HUES6 (cell line): ENCODE measurements at regions not wholly inside any gene's neighbourhood (a gene's known extent, or its start where the extent isn't known, plus 50 kb on each side); places are given as distances from the start of the nearest gene placed in this dataset.

Experiments used
- H3K27ac ChIP-seq: 2 replicates; pipeline ENCODE4 v1.7.0; 2013; ENCODE audit warnings: low read depth, mild to moderate bottlenecking, low read length, inconsistent platforms
- H3K27me3 ChIP-seq: 2 replicates; pipeline ENCODE4 v1.6.1; 2013; ENCODE audit warnings: low read length; ENCODE audit not compliant: control insufficient read depth, insufficient read depth
- H3K36me3 ChIP-seq: 2 replicates; pipeline ENCODE4 v1.6.1; 2013; ENCODE audit warnings: low read length; ENCODE audit not compliant: control insufficient read depth, insufficient read depth
- H3K4me1 ChIP-seq: 2 replicates; pipeline ENCODE4 v1.6.1; 2013; ENCODE audit warnings: low read length; ENCODE audit not compliant: control insufficient read depth, insufficient read depth
- H3K4me3 ChIP-seq: 2 replicates; pipeline ENCODE4 v1.5.1; 2013; ENCODE audit warnings: low read depth, low read length
- H3K9ac ChIP-seq: one replicate; pipeline ENCODE4 v1.6.1; 2013; ENCODE audit warnings: mild to moderate bottlenecking, low read length
- H3K9me3 ChIP-seq: 2 replicates; pipeline ENCODE4 v1.6.1; 2013; ENCODE audit warnings: low read depth, low read length; ENCODE audit not compliant: control insufficient read depth, insufficient read depth

- no peaks in the 10 kb centered on the region for H3K27me3 ChIP-seq
- peaks cover 37% of the 10 kb centered on the region for H3K9me3 ChIP-seq
- H3K4me3 ChIP-seq = no peak overlapping the region
- H3K9ac ChIP-seq = no peak overlapping the region
- H3K27ac ChIP-seq = no peak overlapping the region
- H3K4me1 ChIP-seq = peaks cover 6% of the 10 kb centered on the region
- no peaks in the 10 kb centered on the region for H3K36me3 ChIP-seq
Observed at GRCh38 chr9:88037285-88037845, 63.0 kb upstream of the CDK20 start.

DNA sequence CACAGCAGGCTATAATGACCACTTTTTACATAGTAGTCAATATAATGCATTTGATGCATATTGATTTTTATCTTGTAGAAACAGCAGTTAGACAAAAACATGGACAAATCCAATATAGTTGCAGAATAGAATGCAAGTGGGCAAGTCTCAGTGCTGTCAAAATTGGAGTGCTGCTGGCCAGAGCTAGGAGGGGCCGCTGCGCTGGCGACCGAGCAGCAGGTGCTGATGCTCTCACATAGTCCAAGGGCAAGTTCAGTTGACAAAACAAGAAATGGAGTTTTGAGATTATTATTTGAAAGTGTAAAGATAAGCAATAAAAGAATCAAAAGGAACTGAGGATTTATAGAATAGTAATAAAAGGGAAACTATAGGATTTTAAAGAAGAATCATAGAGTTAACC lies 60.6 kb upstream of the CDK20 start:
- Histone ChIP-seq H3K9me3 (peaks cover 37% of the 10 kb centered on the region), H3K9ac (no peak overlapping the region), H3K4me1 (peaks cover 6% of the 10 kb centered on the region), H3K27ac (no peak overlapping the region), H3K4me3 (no peak overlapping the region), H3K36me3 (no peaks in the 10 kb centered on the region), H3K27me3 (no peaks in the 10 kb centered on the region)

GRCh38 chr9:88033359-88033702 lies 59.0 kb upstream of the CDK20 start:
- Histone ChIP-seq H3K9me3 (peaks cover 22% of the 10 kb centered on the region), H3K9ac (no peak overlapping the region), H3K36me3 (no peaks in the 10 kb centered on the region), H3K4me1 (peaks cover 6% of the 10 kb centered on the region), H3K27me3 (no peaks in the 10 kb centered on the region), H3K4me3 (no peak overlapping the region), H3K27ac (no peak overlapping the region)

DNA sequence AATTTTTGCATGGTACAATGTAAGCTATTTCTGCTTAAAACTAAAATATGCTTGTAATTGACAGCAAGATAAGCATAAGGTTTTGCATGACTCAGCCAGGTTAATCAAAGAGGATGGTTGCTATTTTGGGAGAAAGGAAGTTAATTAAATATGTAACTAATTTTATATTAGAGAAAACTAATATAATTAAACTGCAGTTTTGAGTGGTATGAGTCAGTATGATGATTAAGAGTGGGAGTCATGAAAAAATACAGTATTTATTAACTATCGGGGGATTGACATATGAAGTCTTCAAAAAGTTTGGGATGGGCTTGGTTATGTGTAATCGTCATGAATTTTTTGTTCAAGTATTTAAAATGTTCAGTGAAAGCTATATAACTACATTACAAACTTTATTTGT lies 54.0 kb upstream of the CDK20 start:
- H3K27me3 ChIP-seq = no peaks in the 10 kb centered on the region
- H3K4me1 ChIP-seq = peaks cover 20% of the 10 kb centered on the region
- no peaks in the 10 kb centered on the region for H3K36me3 ChIP-seq
- no peak overlapping the region for H3K9ac ChIP-seq
- no peaks in the 10 kb centered on the region for H3K9me3 ChIP-seq
- H3K4me3 ChIP-seq = no peak overlapping the region
- H3K27ac ChIP-seq = no peak overlapping the region

GRCh38 chr9:88026118-88026479 lies 51.8 kb upstream of the CDK20 start:
- Histone ChIP-seq H3K4me1 (peaks cover 15% of the 10 kb centered on the region), H3K27me3 (no peaks in the 10 kb centered on the region), H3K4me3 (no peak overlapping the region), H3K9ac (no peak overlapping the region), H3K9me3 (no peaks in the 10 kb centered on the region), H3K27ac (no peak overlapping the region), H3K36me3 (no peaks in the 10 kb centered on the region)

DNA sequence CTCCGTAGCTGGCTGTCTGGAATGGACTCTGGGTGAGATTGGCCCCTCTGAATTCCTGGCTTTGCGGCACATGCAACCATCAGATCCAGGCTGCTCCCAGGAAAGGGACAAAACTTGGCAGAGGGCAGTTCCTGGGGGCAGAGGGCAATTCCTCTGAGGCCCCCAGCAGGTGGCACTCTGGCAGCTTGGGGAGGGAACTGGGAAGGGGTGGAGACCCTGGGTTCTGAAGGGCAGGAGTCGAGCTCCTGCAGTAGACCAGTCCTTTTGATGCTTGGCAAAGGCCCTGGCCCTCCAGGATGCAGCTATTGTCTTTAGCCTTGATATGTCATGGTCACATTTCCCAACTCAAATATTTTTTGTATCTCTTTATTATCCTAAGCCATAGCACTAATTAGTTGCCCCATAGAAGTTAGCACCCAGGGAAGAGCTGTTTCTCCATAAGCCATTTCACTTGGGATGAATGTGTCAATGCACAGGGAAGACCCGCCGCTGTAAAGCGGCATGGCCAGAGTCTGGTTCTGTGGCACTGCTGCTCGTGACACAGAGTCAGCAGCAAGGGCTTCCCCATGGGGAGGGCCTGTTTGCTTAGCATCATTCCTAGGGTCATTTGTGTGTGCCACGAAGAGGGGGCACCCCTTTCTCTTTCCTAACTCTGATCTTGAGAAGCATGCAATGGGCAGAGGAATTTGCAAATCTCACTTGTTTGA lies 51.2 kb upstream of the CDK20 start:
- Histone ChIP-seq H3K9me3 (no peaks in the 10 kb centered on the region), H3K9ac (no peak overlapping the region), H3K4me1 (peaks cover 15% of the 10 kb centered on the region), H3K4me3 (no peak overlapping the region), H3K27ac (no peak overlapping the region), H3K36me3 (no peaks in the 10 kb centered on the region), H3K27me3 (no peaks in the 10 kb centered on the region)

DNA sequence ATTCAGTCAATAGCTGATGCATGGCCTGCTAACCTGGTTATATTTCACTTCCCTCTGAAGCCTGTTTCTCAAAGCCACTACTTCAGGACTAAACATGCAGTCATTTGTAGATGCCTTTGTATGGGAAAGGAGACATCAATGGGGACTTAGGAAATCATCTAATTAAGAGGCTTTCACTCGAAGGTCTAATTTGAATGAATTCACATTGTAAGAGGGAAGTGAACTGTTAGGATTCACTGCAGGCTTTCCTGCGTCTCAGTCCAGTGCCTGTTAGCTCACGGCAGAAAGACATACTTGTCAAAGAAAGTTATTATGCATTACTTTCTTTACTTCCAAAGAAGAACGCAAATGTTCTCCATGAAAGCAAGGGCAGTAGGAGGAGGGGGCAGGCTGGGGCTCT lies 50.6 kb upstream of the CDK20 start:
- Histone ChIP-seq H3K4me1 (peaks cover 15% of the 10 kb centered on the region), H3K9me3 (no peaks in the 10 kb centered on the region), H3K27ac (no peak overlapping the region), H3K9ac (no peak overlapping the region), H3K4me3 (no peak overlapping the region), H3K36me3 (no peaks in the 10 kb centered on the region), H3K27me3 (no peaks in the 10 kb centered on the region)
